Uterus (tissue), 3 donors: ENCODE measurements at regions not wholly inside any gene's neighbourhood (a gene's known extent, or its start where the extent isn't known, plus 50 kb on each side); places are given as distances from the start of the nearest gene placed in this dataset.
"Not testable (repeated sequence)": the region's sequence is repeated elsewhere in the genome, so short reads cannot be mapped to it uniquely, and the experiment has no call there.

Source experiments
- DNase-seq, 2 donors: peaks; one replicate each; pipeline ENCODE4 v3.0.0-alpha.2; 2019 to 2020
- H3K27ac ChIP-seq, 2 donors: fragments of 200-600 bp; sonication (generic); 1 replicate in 1 of 2; 2 replicates in 1 of 2; pipeline ENCODE4 v1.5.1; 2016 to 2018
- H3K27me3 ChIP-seq, 2 donors: fragments of 200-600 bp; sonication (generic); one replicate each; pipeline ENCODE4 v1.5.1; 2018 to 2019; ENCODE audit warnings: control low read depth in 1 of 2
- H3K36me3 ChIP-seq, 2 donors: fragments of 200-600 bp; sonication (generic); one replicate each; pipeline ENCODE4 v1.5.1; 2019; ENCODE audit warnings: control low read depth in 1 of 2
- H3K4me1 ChIP-seq, 2 donors: fragments of 200-600 bp; sonication (generic); one replicate each; pipeline ENCODE4 v1.5.1; 2018 to 2019; ENCODE audit warnings: control low read depth in 1 of 2
- H3K4me3 ChIP-seq, 2 donors: fragments of 200-600 bp; sonication (generic); 1 replicate in 1 of 2; 2 replicates in 1 of 2; pipeline ENCODE4 v1.5.1; 2018 to 2019; ENCODE audit warnings: mild to moderate bottlenecking in 1 of 2
- H3K9me3 ChIP-seq, 2 donors: fragments of 200-600 bp; sonication (generic); one replicate each; pipeline ENCODE4 v1.5.1; 2019; ENCODE audit warnings: control low read depth in 1 of 2
- CTCF ChIP-seq, 4 experiments: fragments of 200-600 bp in 2 of 4; fragments of 450-650 bp in 2 of 4; sonication (generic) in 2 of 4; IDR thresholded peaks; one replicate each; pipeline ENCODE4 v1.5.1; 2016 to 2019; ENCODE audit warnings: antibody characterized with exemption in 4 of 4, mild to moderate bottlenecking in 2 of 4, moderate library complexity in 1 of 4
- POLR2A ChIP-seq, 2 donors: fragments of 450-650 bp; IDR thresholded peaks; one replicate each; pipeline ENCODE4 v1.6.1; 2016; ENCODE audit warnings: antibody characterized with exemption in 2 of 2, mild to moderate bottlenecking in 1 of 2, moderate library complexity in 1 of 2
- intact Hi-C: fragments of 100-400 bp; cut with DNase I; formaldehyde crosslinking; loops from one replicate; pipeline ENCODE4 v1.15.1; 2023; ENCODE audit warnings: low total_unique reads
- donor health status: DM: yes; HTN: yes; CAD: no.

DNA sequence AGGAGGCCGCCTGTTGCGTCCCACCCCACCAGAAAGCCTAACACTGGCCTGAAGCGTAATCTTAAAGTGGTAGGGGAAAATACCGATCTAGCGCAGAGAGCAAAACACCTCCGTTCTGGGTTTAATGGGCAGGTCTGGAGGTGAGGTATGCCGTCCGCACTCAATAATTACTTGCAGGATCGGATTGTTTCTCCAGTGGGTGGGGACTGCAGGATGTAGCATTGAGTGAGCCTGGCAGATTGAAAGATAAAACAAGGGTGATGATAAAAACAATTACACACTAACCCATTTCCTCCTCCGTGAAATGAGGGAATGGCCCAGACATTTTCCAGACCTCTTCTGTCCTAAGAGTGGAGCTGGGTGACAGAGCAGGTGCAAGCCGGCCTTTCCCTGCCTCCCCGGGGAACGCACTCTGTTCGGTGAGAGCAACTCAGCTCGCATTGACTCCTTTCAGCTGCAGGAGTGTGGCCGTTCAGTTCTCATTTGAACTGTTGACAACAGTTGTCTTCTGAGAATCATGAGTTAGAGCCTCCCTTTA, 110.2 kb upstream of the DOCK9 start:
- no peaks in the 10 kb centered on the region for H3K36me3 ChIP-seq
- TF ChIP-seq CTCF (IDR thresholded peaks at IDR 0.05) (no peak), POLR2A (IDR thresholded peaks at IDR 0.05) (no peak)
- intact Hi-C loops = no loop called here
- peak overlapping the region; percentile 89 to 93 for H3K27ac ChIP-seq
- no peak for DNase-seq
- H3K9me3 ChIP-seq = no peaks in the 10 kb centered on the region
- peak overlapping the region; percentile 53 to 95 for H3K4me3 ChIP-seq
- H3K4me1 ChIP-seq = no peaks in the 10 kb centered on the region
- H3K27me3 ChIP-seq = no peaks in the 10 kb centered on the region

GRCh38 chr13:99093997-99094396, 106.7 kb upstream of the UBAC2 start:
- no peak for DNase-seq
- intact Hi-C loops = no loop called here
- Histone ChIP-seq H3K9me3 (no peaks in the 10 kb centered on the region), H3K4me3 (no peak overlapping the region), H3K27ac (no peak overlapping the region), H3K4me1 (no peaks in the 10 kb centered on the region), H3K27me3 (no peaks in the 10 kb centered on the region), H3K36me3 (no peaks in the 10 kb centered on the region)
- no peak for TF ChIP-seq CTCF (IDR thresholded peaks at IDR 0.05)
- TF ChIP-seq POLR2A (IDR thresholded peaks at IDR 0.05) = no peak

DNA sequence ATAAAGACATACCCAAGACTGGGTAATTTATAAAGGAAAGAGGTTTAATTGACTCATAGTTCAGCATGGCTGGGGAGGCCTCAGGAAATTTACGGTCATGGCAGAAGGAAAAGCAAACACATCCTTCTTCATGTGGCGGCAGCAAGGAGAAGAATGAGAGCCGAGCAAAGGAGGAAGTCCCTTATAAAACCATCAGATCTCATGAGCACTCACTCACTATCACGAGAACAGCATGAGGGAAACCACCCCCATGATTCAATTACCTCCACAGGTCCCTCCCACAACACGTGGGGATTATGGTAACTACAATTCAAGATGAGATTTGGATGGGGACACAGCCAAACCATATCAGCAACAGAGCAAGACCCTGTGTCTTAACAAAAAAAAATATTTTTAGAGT, 98.8 kb upstream of the UBAC2 start:
- DNase-seq, H3K4me3 ChIP-seq, H3K27ac ChIP-seq, intact Hi-C loops, H3K9me3 ChIP-seq, H3K4me1 ChIP-seq, H3K36me3 ChIP-seq, H3K27me3 ChIP-seq: not testable (repeated sequence)

- H3K4me3 ChIP-seq = no peak overlapping the region
- intact Hi-C loops = no loop called here
- no peak for DNase-seq
- H3K4me1 ChIP-seq = no peaks in the 10 kb centered on the region
- H3K9me3 ChIP-seq = no peaks in the 10 kb centered on the region
- no peaks in the 10 kb centered on the region for H3K27me3 ChIP-seq
- no peak for TF ChIP-seq POLR2A (IDR thresholded peaks at IDR 0.05)
- TF ChIP-seq CTCF (IDR thresholded peaks at IDR 0.05) = no peak
- no peaks in the 10 kb centered on the region for H3K36me3 ChIP-seq
- H3K27ac ChIP-seq = no peak overlapping the region
These were observed 97.1 kb upstream of the UBAC2 start for GRCh38 chr13:99103536-99103935.

DNA sequence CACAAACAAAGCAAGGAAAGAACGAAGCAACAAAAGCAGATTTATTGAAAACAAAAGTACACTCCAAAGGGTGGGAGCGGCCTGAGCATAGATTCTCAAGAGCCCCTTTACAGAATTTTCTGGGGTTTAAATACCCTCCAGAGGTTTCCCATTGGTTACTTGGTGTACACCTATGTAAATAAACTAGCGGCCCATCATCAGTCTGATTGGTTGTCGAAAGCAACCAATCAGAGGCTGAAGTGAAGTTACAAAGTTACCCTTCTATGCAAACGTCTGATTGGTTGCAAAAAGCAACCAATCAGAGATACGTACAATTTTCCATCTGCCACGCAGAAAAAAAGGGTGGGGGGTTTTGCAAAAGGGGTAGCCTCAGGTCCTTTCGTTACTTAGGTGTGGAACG, 96.3 kb upstream of the UBAC2 start:
- Histone ChIP-seq H3K36me3 (no peaks in the 10 kb centered on the region), H3K27ac (no peak overlapping the region), H3K9me3 (no peaks in the 10 kb centered on the region), H3K4me3 (no peak overlapping the region), H3K27me3 (no peaks in the 10 kb centered on the region), H3K4me1 (no peaks in the 10 kb centered on the region)
- no peak for DNase-seq
- TF ChIP-seq CTCF (IDR thresholded peaks at IDR 0.05) (no peak), POLR2A (IDR thresholded peaks at IDR 0.05) (no peak)
- intact Hi-C loops = no loop called here

DNA sequence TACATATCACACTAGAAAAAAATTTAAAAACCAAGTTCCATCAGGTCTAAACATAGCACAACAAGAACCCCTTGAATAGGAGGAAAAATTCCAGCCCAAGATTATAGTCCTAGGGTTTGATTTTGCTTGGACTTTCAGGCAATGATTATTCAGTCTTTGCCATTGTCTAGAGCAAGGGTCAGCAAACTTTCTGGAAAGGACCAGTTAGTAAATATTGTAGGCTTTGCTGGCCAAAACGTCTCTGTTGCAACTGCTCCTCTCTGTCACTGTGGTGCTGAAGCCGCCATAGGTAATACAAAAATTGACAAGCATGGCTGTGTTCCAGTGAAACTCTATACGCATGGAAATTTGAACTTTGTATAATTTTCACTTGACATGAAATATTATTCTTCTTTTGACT, 95.5 kb upstream of the UBAC2 start:
- intact Hi-C loops = no loop called here

More for the DNA sequence above, 95.5 kb upstream of the UBAC2 start:
- TF ChIP-seq CTCF (IDR thresholded peaks at IDR 0.05) = no peak
- no peak for TF ChIP-seq POLR2A (IDR thresholded peaks at IDR 0.05)
- DNase-seq = no peak
- Histone ChIP-seq H3K4me1 (no peaks in the 10 kb centered on the region), H3K36me3 (no peaks in the 10 kb centered on the region), H3K27me3 (no peaks in the 10 kb centered on the region), H3K4me3 (no peak overlapping the region), H3K27ac (no peak overlapping the region), H3K9me3 (no peaks in the 10 kb centered on the region)
